ENCODE measurements at regions not wholly inside any gene's neighbourhood (a gene's known extent, or its start where the extent isn't known, plus 50 kb on each side); places are given as distances from the start of the nearest gene placed in this dataset.

GRCh38 chr20:43304598-43304997 lies 114.9 kb upstream of the PTPRT start:
- TF ChIP-seq POLR2A (IDR thresholded peaks at IDR 0.05), result no peak
- TF ChIP-seq CTCF (IDR thresholded peaks at IDR 0.05), result no peak

Measured in adrenal gland (tissue), 5 donors.